ENCODE measurements at regions not wholly inside any gene's neighbourhood (a gene's known extent, or its start where the extent isn't known, plus 50 kb on each side); places are given as distances from the start of the nearest gene placed in this dataset.

DNA sequence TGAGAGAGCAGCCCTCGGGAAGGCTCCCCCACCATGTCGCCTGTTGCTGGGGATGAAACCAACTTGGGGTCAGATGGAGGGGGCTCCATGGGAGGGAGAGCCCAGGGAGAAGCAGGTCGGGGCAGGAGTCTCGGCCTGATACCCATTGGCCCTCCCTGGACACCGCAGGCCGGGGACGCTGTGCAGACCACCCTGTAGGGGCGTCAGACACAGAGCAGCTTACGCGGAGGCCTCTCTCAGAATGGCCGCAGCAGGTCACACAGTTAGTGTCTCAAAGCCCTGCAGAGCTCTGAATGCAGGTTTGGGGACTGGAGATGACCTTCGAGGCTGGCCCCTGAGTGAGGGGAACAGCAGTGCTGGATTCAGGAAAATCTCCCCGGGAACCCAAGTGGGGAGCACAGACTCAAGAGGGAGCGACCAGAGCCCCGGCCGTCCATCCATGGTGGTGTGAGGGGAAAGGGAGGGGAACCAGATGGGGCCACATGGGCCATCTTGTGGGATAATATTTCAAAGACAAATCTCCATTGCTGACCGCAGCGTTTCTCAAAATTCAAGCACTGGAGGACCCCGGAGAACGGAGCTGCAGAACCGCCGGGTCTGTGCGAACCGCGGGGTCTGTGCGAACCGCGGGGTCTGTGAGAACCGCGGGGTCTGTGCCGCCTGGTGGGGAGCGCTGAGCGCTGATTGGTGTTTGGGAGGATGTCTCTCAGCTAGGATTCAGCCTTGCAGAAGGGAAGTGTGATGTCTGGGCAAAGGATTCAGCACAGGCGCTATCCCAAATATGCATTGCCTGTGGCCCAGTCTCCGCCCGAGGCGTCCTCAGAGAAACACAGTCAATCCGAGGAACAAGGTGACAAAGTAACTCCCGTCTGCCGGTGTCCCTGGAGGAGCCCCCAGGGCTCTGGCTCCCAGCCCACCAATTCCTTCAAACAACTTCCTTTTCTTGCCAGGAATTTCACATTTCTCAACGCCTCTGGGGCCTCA lies 324.4 kb upstream of the RTL1 start:
- Mint-ChIP-seq H3K9me3 (no peaks in the 10 kb centered on the region), H3K4me3 (no peak overlapping the region), H3K36me3 (ENCODE audit: insufficient read depth in 2 of 2) (no peaks in the 10 kb centered on the region), H3K27me3 (ENCODE audit: low read depth) (peaks cover 6% of the 10 kb centered on the region), H3K4me1 (ENCODE audit: low read depth) (peaks cover 5% of the 10 kb centered on the region), H3K27ac (no peak overlapping the region)
- ATAC-seq (replicated peaks in 1 of 2) (no peak), DNase-seq (no peak)

DNA sequence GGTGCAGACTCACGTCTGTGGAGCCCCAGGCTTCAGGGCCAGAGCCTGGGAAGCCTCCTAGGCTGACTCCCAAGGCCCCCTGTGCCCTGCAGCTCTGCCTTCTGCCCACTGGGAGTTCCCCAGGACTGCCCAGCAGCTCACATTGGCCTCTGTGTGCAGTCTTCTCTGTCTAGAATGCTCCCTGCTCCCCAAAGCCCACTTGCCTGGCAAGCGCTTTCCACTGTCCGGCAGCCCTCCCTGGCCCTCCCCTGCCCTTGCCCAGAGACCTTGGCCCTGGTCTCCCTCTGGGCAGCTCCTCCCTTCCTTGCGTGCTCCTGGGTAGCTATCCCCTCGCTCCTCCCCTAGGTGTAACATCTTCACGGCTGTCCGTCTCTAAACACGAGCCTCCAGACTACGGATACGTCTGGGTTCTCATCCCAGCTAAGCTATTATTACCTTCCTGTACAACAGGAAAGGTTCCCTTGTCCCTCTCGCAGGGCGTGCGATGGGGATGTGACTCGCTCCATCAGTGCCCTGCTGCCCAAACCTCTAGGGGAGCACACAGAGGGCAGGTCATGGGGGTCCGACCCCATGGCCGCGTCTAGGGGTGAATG lies 325.5 kb upstream of the RTL1 start:
- H3K4me3 Mint-ChIP-seq, result no peak overlapping the region

DNA sequence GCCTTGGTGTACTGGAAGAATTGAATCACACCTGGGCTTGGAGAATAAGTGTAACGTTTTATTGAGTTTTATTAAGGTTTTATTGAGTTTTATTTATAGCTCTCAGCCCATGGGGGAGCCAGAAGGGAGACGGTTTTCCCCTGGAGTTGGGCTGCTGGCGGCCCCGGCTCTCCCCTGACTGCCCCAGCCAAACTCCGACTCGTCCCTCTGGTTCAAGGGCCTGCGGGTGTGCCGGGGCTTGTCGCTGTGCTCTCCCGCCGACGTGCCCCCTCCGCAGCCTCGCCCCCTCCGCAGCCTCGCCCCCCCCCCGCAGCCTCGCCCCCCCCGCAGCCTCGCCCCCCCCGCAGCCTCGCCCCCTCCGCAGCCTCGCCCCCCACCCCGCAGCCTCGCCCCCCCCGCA lies 326.1 kb upstream of the RTL1 start:
- DNase-seq (no peak), ATAC-seq (replicated peaks in 1 of 2) (no peak)
- no peaks in the 10 kb centered on the region for H3K36me3 Mint-ChIP-seq (ENCODE audit: insufficient read depth in 2 of 2)
- H3K9me3 Mint-ChIP-seq, result no peaks in the 10 kb centered on the region
- H3K4me3 Mint-ChIP-seq, result no peak overlapping the region
- H3K4me1 Mint-ChIP-seq (ENCODE audit: low read depth), result peaks cover 5% of the 10 kb centered on the region
- no peaks in the 10 kb centered on the region for H3K27me3 Mint-ChIP-seq (ENCODE audit: low read depth)
- H3K27ac Mint-ChIP-seq, result no peak overlapping the region

More for the DNA sequence above, 325.5 kb upstream of the RTL1 start:
- Mint-ChIP-seq H3K4me1 (ENCODE audit: low read depth) (peaks cover 5% of the 10 kb centered on the region), H3K27ac (no peak overlapping the region), H3K9me3 (no peaks in the 10 kb centered on the region), H3K36me3 (ENCODE audit: insufficient read depth in 2 of 2) (no peaks in the 10 kb centered on the region), H3K27me3 (ENCODE audit: low read depth) (no peaks in the 10 kb centered on the region)
- ATAC-seq (replicated peaks in 1 of 2), result no peak
- no peak for DNase-seq

DNA sequence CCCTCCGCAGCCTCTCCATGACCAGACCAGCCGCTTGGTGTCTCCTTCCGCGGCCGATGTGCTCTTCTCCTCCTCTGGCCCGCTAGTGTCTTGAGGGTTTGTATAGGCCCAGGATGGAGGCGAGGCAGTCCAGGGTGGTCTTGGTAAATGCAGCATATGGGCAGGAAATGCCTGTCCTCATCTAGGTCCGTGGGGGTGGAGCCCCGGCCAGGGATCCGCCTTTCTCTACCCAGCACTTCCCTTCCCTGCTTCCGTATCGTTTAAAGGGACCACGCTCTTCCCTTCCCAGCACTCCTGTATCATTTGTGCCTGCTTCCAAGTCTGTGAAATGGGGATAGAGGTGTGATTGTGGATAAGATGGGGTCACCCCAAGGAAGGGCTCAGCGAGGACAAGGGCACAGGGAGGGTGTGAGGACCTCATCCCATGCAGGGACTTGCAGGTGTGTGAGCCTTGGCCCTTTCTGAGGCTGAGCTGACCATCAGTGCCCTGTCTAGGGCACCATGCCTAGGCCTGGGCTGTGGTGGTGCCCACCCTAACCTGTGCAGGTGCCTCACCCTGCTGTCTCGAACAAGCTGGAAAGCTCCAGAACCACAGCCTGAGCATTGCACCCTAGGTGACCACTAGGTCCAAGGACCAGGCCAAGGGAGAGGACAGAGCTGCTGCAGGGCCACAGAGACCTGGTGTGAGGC lies 326.8 kb upstream of the RTL1 start:
- Mint-ChIP-seq H3K27ac (no peak overlapping the region), H3K9me3 (no peaks in the 10 kb centered on the region), H3K27me3 (ENCODE audit: low read depth) (no peaks in the 10 kb centered on the region), H3K36me3 (ENCODE audit: insufficient read depth in 2 of 2) (no peaks in the 10 kb centered on the region), H3K4me3 (no peak overlapping the region), H3K4me1 (ENCODE audit: low read depth) (peaks cover 5% of the 10 kb centered on the region)
- ATAC-seq (replicated peaks in 1 of 2), result no peak
- no peak for DNase-seq

DNA sequence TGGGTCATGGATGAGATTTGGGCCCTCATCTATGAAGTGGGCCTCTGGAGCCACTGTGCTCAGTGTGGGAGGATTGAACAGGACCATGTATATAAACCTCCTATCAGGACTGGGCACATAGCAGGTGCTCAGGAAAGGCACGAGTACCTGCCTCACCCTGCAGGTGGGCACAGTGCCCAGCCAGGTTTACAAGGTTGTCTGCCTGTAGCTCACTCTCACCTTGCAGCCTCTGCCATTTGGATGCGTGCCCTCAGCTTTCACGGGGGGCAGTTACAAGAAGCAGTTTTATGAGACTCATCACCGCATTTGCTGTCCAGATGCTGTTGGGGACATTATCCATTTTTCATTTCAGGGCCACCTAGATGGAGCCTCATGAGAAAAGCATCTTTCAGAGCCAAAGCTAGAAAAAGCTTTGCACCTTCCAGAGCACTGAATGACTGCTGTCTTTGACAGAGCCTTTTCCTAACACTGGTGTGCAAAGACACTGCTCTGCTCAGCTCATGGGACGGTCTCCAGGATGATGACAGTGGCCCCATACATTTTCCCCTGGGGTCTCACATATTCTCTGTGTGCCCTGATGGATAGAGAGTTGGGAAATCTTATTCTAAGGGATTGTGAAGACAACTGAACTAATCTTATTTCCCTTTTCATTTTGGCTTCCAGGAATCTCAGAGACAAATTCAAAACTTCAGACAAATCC lies 327.5 kb upstream of the RTL1 start:
- Mint-ChIP-seq H3K27ac (no peak overlapping the region), H3K4me1 (ENCODE audit: low read depth) (no peaks in the 10 kb centered on the region), H3K36me3 (ENCODE audit: insufficient read depth in 2 of 2) (no peaks in the 10 kb centered on the region), H3K9me3 (no peaks in the 10 kb centered on the region), H3K27me3 (ENCODE audit: low read depth) (no peaks in the 10 kb centered on the region), H3K4me3 (no peak overlapping the region)
- ATAC-seq (replicated peaks in 1 of 2) (no peak), DNase-seq (no peak)

DNA sequence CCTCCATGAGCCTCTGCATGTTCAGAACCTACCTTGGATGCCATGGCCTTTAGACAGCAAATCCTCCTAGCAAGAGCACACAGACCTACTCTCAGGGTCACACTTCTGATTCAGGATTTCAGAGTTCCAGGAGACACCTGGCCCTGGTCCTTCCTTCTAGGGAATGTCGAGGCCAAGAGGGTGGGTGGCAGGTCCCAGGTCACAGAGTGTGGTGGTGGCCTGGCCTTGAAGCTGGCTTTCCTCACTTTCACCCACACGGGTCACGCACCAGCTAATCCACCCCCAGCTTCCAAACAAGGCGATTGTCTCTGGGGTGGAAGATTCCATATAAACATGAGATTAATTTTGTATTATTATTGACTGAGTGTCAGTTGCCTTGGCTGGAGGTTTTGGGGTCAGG lies 328.3 kb upstream of the RTL1 start:
- Mint-ChIP-seq H3K27ac (no peak overlapping the region), H3K4me1 (ENCODE audit: low read depth) (no peaks in the 10 kb centered on the region), H3K9me3 (no peaks in the 10 kb centered on the region), H3K27me3 (ENCODE audit: low read depth) (no peaks in the 10 kb centered on the region), H3K4me3 (no peak overlapping the region), H3K36me3 (ENCODE audit: insufficient read depth in 2 of 2) (no peaks in the 10 kb centered on the region)
- ATAC-seq (replicated peaks in 1 of 2), result no peak
- DNase-seq, result no peak

DNA sequence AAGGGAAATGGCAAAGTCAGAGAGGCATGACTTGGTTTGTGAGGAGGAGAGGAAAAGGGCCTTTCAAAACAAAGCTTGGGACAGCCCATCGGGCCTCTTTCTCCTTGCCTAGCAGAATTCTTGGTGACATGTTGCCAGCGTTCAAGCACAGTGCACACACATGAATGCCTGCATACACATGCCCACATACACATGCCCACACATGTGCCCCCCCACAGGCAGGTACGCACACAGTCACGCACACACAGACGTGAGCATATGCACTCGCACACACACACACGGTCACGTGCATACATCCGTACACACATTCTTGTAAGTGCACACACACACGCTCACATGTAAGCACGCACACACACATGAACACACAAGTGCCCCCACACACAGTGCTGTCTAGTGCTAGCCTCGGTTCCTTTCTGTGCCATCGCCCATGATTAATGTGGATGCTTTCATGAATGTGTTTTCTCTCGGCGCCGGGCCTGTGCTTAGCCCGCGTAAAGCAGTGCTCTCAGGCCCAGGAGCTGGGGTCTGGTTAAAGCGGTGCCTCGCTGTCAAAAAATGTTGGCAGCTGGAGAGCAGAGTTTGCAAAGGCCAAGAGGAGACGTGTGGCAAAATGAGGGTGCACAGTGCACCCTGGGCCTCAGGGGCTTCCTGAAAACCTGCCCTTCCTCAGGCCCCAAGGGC lies 328.8 kb upstream of the DIO3 start:
- ATAC-seq (replicated peaks in 1 of 2), result no peak
- no peaks in the 10 kb centered on the region for H3K9me3 Mint-ChIP-seq
- H3K27me3 Mint-ChIP-seq (ENCODE audit: low read depth), result no peaks in the 10 kb centered on the region
- no peak for DNase-seq
- no peak overlapping the region for H3K27ac Mint-ChIP-seq
- H3K4me3 Mint-ChIP-seq, result no peak overlapping the region
- no peaks in the 10 kb centered on the region for H3K36me3 Mint-ChIP-seq (ENCODE audit: insufficient read depth in 2 of 2)
- H3K4me1 Mint-ChIP-seq (ENCODE audit: low read depth), result no peaks in the 10 kb centered on the region

DNA sequence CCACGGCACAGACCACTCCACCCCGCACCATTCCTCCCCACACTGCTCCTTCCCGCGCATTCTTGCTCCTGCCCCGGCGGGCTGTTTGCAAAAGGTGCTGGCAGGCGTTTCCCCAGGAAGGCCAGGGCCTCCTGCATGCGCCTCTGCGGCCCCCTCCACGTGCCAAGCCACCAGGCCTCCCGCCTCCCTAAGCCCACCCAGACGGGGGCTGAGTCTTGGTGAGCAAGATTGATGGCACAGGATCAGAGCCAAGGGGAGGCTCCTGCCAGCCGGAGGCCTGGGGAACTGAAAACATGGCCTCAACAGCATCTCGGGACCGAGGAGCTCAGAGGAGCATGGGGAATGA lies 328.3 kb upstream of the DIO3 start:
- Mint-ChIP-seq H3K36me3 (ENCODE audit: insufficient read depth in 2 of 2) (no peaks in the 10 kb centered on the region), H3K27ac (no peak overlapping the region), H3K27me3 (ENCODE audit: low read depth) (no peaks in the 10 kb centered on the region), H3K4me1 (ENCODE audit: low read depth) (no peaks in the 10 kb centered on the region), H3K9me3 (no peaks in the 10 kb centered on the region), H3K4me3 (no peak overlapping the region)
- DNase-seq, result no peak
- no peak for ATAC-seq (replicated peaks in 1 of 2)

DNA sequence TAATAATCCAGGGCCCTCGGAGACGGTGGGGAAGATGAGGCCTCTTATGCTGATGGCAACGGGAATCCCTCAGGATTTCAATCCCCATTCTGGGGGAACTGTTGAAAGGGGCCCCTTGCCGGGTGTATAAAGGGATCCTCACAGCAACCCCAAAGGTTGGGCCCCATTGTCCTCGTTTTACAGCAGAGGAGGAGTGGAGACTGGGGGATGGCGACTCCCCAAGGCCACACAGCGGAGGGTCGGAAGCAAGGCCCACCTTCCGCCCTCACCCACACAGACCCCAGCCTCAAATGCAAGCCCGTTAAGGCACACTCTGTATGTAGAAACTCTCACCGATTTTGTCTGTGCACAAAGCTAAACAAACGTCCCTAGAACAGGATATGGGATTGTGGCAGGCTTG lies 327.9 kb upstream of the DIO3 start:
- no peaks in the 10 kb centered on the region for H3K4me1 Mint-ChIP-seq (ENCODE audit: low read depth)
- no peaks in the 10 kb centered on the region for H3K27me3 Mint-ChIP-seq (ENCODE audit: low read depth)
- no peak overlapping the region for H3K27ac Mint-ChIP-seq
- no peaks in the 10 kb centered on the region for H3K36me3 Mint-ChIP-seq (ENCODE audit: insufficient read depth in 2 of 2)
- no peak overlapping the region for H3K4me3 Mint-ChIP-seq
- ATAC-seq (replicated peaks in 1 of 2), result no peak
- no peak for DNase-seq
- no peaks in the 10 kb centered on the region for H3K9me3 Mint-ChIP-seq

DNA sequence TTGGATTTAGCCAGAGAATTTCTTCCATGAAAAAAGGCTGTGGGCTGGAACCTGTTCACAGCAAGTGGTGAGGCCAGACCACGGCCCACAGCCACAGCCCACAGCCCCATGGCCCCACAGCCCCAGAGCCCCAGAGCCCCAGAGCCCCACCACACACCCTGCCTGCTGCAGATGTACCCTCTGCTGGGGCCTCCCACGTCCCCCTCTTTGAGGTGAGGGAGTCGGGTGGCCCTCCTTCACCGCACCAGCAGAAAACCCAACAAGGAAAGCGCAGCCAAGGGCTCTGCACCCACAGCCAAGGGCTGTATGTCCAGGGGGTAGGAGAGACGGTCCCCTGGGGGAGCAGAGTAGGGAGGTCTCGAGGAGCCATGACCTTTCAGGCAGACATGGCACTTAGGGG lies 327.5 kb upstream of the DIO3 start:
- Mint-ChIP-seq H3K9me3 (no peaks in the 10 kb centered on the region), H3K27ac (no peak overlapping the region), H3K27me3 (ENCODE audit: low read depth) (no peaks in the 10 kb centered on the region), H3K36me3 (ENCODE audit: insufficient read depth in 2 of 2) (no peaks in the 10 kb centered on the region), H3K4me3 (no peak overlapping the region), H3K4me1 (ENCODE audit: low read depth) (no peaks in the 10 kb centered on the region)
- DNase-seq (no peak), ATAC-seq (replicated peaks in 1 of 2) (no peak)

DNA sequence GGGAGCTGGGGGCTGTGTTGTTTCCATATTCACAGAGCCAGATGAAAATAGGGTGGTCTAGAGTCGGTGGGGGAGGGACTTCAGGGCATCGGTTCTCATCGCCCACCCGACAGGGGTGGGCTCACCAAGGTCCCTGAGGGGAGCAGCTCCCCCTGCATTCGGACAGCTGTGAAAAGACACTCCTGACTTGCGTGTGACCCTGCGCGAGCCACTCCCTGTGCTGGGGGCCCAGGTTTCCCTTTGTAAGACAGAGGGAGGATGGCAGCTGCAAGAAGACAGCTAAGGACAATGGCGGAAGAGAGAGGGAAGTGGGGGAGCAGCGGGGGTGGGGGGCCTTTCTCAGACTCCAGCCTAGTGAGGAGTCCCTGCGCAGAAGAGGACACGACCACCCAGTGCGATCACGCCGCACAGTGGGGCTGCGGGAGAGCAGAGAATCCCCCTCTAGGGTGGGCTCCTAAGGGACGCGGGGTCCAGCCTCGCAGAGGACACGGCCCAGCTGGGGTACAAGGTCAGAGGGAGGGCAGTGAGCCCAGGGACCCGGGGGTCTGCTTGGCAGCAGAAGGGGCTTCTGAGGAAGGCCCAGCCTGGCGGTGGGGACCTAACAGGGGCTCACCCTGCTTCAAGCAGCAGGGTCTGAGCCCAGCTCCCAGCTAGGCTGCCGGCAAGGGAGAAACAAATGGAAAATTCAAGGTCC lies 326.9 kb upstream of the DIO3 start:
- H3K4me1 Mint-ChIP-seq (ENCODE audit: low read depth), result no peaks in the 10 kb centered on the region
- DNase-seq (no peak), ATAC-seq (replicated peaks in 1 of 2) (no peak)
- no peaks in the 10 kb centered on the region for H3K27me3 Mint-ChIP-seq (ENCODE audit: low read depth)
- no peaks in the 10 kb centered on the region for H3K9me3 Mint-ChIP-seq
- no peak overlapping the region for H3K27ac Mint-ChIP-seq
- no peaks in the 10 kb centered on the region for H3K36me3 Mint-ChIP-seq (ENCODE audit: insufficient read depth in 2 of 2)
- no peak overlapping the region for H3K4me3 Mint-ChIP-seq

DNA sequence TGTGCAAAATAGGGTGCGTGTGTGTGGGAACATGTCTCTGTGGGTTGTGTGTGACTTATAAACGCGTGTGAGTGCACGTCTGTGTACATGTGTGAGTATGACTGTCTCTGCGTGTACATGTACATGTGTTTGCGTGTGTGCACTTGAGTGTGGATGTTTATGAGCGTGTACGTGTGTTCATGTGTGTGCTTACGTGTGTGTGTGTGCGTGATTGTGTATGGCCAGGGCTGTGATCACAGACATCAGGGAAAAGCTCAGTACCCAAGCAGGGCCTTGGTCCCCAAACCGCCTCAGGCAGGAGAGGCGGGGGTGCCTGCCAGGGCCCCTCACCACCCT lies 326.3 kb upstream of the DIO3 start:
- Mint-ChIP-seq H3K4me3 (no peak overlapping the region), H3K36me3 (ENCODE audit: insufficient read depth in 2 of 2) (no peaks in the 10 kb centered on the region), H3K9me3 (no peaks in the 10 kb centered on the region), H3K27ac (no peak overlapping the region), H3K4me1 (ENCODE audit: low read depth) (no peaks in the 10 kb centered on the region), H3K27me3 (ENCODE audit: low read depth) (no peaks in the 10 kb centered on the region)
- no peak for DNase-seq
- no peak for ATAC-seq (replicated peaks in 1 of 2)

All from activated T-cell treated with anti-CD3 and anti-CD28 coated beads, Interleukin-2, amount 50 U/mL, for 72 hours (primary cell).